GM23338 (cell line): ENCODE measurements at regions not wholly inside any gene's neighbourhood (a gene's known extent, or its start where the extent isn't known, plus 50 kb on each side); places are given as distances from the start of the nearest gene placed in this dataset.

Experiments
- ATAC-seq: fragments of 200-7000 bp; cut with Tn5 transposase; 3 replicates; pipeline ENCODE4 v1.9.1; 2020
- DNase-seq: peaks from one replicate; pipeline ENCODE4 v3.0.0-alpha.2; 2015; ENCODE audit warnings: low spot score
- H2AFZ ChIP-seq: fragments of 200-600 bp; sonication (generic); 2 replicates; pipeline ENCODE4 v1.8.0; 2016; ENCODE audit warnings: antibody characterized with exemption, mild to moderate bottlenecking, moderate library complexity
- H3F3A ChIP-seq: fragments of 200-600 bp; sonication (generic); replicated peaks from 2 replicates; pipeline ENCODE4 v1.8.0; 2017; ENCODE audit warnings: antibody characterized with exemption, mixed run types, low read depth
- H3K27ac ChIP-seq: fragments of 200-600 bp; sonication (generic); 2 replicates; pipeline ENCODE4 v1.6.1; 2016; ENCODE audit warnings: low read depth
- H3K27me3 ChIP-seq: fragments of 200-600 bp; sonication (generic); 2 replicates; pipeline ENCODE4 v1.8.0; 2016; ENCODE audit warnings: mild to moderate bottlenecking, mixed run types, moderate library complexity; ENCODE audit not compliant: insufficient read depth
- H3K36me3 ChIP-seq: fragments of 200-600 bp; sonication (generic); 2 replicates; pipeline ENCODE4 v1.8.0; 2016; ENCODE audit warnings: mild to moderate bottlenecking; ENCODE audit not compliant: insufficient read depth
- H3K4me1 ChIP-seq: fragments of 200-600 bp; sonication (generic); 2 replicates; pipeline ENCODE4 v1.8.0; 2016; ENCODE audit warnings: mild to moderate bottlenecking, moderate library complexity; ENCODE audit not compliant: insufficient read depth
- H3K4me2 ChIP-seq: fragments of 200-600 bp; sonication (generic); 2 replicates; pipeline ENCODE4 v1.7.1; 2017; ENCODE audit warnings: mixed run types
- H3K4me3 ChIP-seq: fragments of 200-600 bp; sonication (generic); 2 replicates; pipeline ENCODE4 v1.6.1; 2016; ENCODE audit warnings: mixed run types
- H3K79me2 ChIP-seq: fragments of 200-600 bp; sonication (generic); replicated peaks from 2 replicates; pipeline ENCODE4 v1.8.0; 2017; ENCODE audit warnings: mild to moderate bottlenecking; ENCODE audit not compliant: insufficient read depth
- H3K9me2 ChIP-seq: fragments of 200-600 bp; sonication (generic); 2 replicates; pipeline ENCODE4 v1.8.0; 2017; ENCODE audit not compliant: insufficient read depth
- H4K20me1 ChIP-seq: fragments of 200-600 bp; sonication (generic); replicated peaks from 2 replicates; pipeline ENCODE4 v1.8.0; 2017; ENCODE audit warnings: mild to moderate bottlenecking; ENCODE audit not compliant: insufficient read depth
- H3K27ac Mint-ChIP-seq: 2 replicates; pipeline ENCODE4 v1.8.0; 2020; ENCODE audit warnings: inconsistent platforms, mild to moderate bottlenecking, moderate library complexity, mixed read lengths
- H3K27me3 Mint-ChIP-seq: 3 replicates; pipeline ENCODE4 v1.8.0; 2022; ENCODE audit warnings: low read depth, mild to moderate bottlenecking, moderate library complexity, mixed read lengths, inconsistent platforms; ENCODE audit not compliant: insufficient read depth, poor library complexity
- H3K36me3 Mint-ChIP-seq: 3 replicates; pipeline ENCODE4 v1.8.0; 2021; ENCODE audit warnings: low read depth, mild to moderate bottlenecking, inconsistent platforms, moderate library complexity, mixed read lengths
- H3K4me1 Mint-ChIP-seq: 3 replicates; pipeline ENCODE4 v1.8.0; 2020; ENCODE audit warnings: mild to moderate bottlenecking, inconsistent platforms, mixed read lengths
- H3K4me3 Mint-ChIP-seq: 3 replicates; pipeline ENCODE4 v1.8.0; 2021; ENCODE audit warnings: moderate library complexity, mild to moderate bottlenecking, inconsistent platforms, mixed read lengths
- H3K9me3 Mint-ChIP-seq: 3 replicates; pipeline ENCODE4 v1.8.0; 2020; ENCODE audit warnings: moderate library complexity, mild to moderate bottlenecking, inconsistent platforms, mixed read lengths
- CREB1 ChIP-seq: fragments of 250-450 bp; sonication (Bioruptor Pico); IDR thresholded peaks from 2 replicates; pipeline ENCODE4 v1.5.0; 2020; ENCODE audit warnings: low read depth, mild to moderate bottlenecking, moderate library complexity
- EZH2 ChIP-seq: fragments of 200-600 bp; sonication (generic); IDR thresholded peaks from one replicate; pipeline ENCODE4 v1.8.0; 2017; ENCODE audit warnings: antibody characterized with exemption, mild to moderate bottlenecking, low read depth; ENCODE audit not compliant: unreplicated experiment
- EZH2phosphoT487 ChIP-seq: fragments of 200-600 bp; sonication (generic); IDR thresholded peaks from one replicate; pipeline ENCODE4 v1.8.1; 2018; ENCODE audit warnings: antibody characterized with exemption; ENCODE audit not compliant: unreplicated experiment
- NANOG ChIP-seq: IDR thresholded peaks from 2 replicates; pipeline ENCODE4 v1.6.1; 2016; ENCODE audit warnings: antibody characterized with exemption, borderline replicate concordance
- REST ChIP-seq: IDR thresholded peaks from one replicate; pipeline ENCODE4 v1.6.1; 2018; ENCODE audit warnings: antibody characterized with exemption; ENCODE audit not compliant: unreplicated experiment
- ZNF114 ChIP-seq: fragments of 250-450 bp; sonication (Bioruptor Pico); IDR thresholded peaks from 2 replicates; pipeline ENCODE4 v1.5.0; 2020; ENCODE audit warnings: mild to moderate bottlenecking, moderate library complexity
- ZNF462 ChIP-seq: fragments of 250-450 bp; sonication (Bioruptor Pico); IDR thresholded peaks from 2 replicates; pipeline ENCODE4 v1.5.0; 2020; ENCODE audit warnings: mild to moderate bottlenecking, moderate library complexity

GRCh38 chr12:130016194-130016593 is 112.4 kb upstream of the TMEM132D start:
- Histone ChIP-seq H3K36me3 (no peaks in the 10 kb centered on the region; the same call in 1 of the 2 replicates), H3K4me1 (no peaks in the 10 kb centered on the region), H3F3A (no peaks in the 10 kb centered on the region), H4K20me1 (no peaks in the 10 kb centered on the region), H3K79me2 (no peaks in the 10 kb centered on the region), H2AFZ (no peak overlapping the region), H3K4me2 (no peak overlapping the region), H3K9me2 (no peaks in the 10 kb centered on the region), H3K27me3 (peaks cover 8% of the 10 kb centered on the region), H3K4me3 (no peak overlapping the region), H3K27ac (no peak overlapping the region)
- ATAC-seq, result no peak
- Mint-ChIP-seq H3K27ac (no peak overlapping the region), H3K36me3 (peaks cover 32% of the 10 kb centered on the region), H3K9me3 (no peaks in the 10 kb centered on the region; the same call in 1 of the 3 replicates), H3K4me1 (no peaks in the 10 kb centered on the region), H3K27me3 (peaks cover 3% of the 10 kb centered on the region), H3K4me3 (no peak overlapping the region)
- TF ChIP-seq EZH2phosphoT487 (no peak), ZNF114 (CRISPR knock-in tag) (no peak), NANOG (no peak), ZNF462 (CRISPR knock-in tag) (no peak), EZH2 (no peak), CREB1 (CRISPR knock-in tag) (no peak), REST (no peak)
- no peak for DNase-seq
